A549 (cell line): ENCODE measurements at regions not wholly inside any gene's neighbourhood (a gene's known extent, or its start where the extent isn't known, plus 50 kb on each side); places are given as distances from the start of the nearest gene placed in this dataset.

ENCODE experiments used
- ATAC-seq, 2 experiments: fragments of 200-7000 bp in 1 of 2; fragments of >200 bp in 1 of 2; cut with Nextera tagmentation in 1 of 2; cut with Tn5 transposase in 1 of 2; 3 replicates each; pipeline versions ENCODE4 v1.8.0 to v1.9.1; 2018 to 2020; ENCODE audit warnings: mild to moderate bottlenecking in 1 of 2, moderate library complexity in 1 of 2
- CTCF ChIA-PET: fragments of 300-600 bp; sonication (Branson Sonifier 250); formaldehyde crosslinking; extraction: SDS; loops from one replicate; lab custom pipeline; 2021; ENCODE audit warnings: antibody characterized with exemption, inconsistent platforms; lab: Yijun Ruan, JAX
- POLR2A ChIA-PET: fragments of 350-600 bp; formaldehyde crosslinking; extraction: SDS; loops from one replicate; lab custom pipeline; 2021; ENCODE audit warnings: antibody characterized with exemption, inconsistent platforms; lab: Yijun Ruan, JAX
- DNase-seq, 2 experiments: peaks; one replicate each; pipeline versions ENCODE4 v3.0.0 to v3.0.0-alpha.2; 2011 to 2016; ENCODE audit warnings: low read depth in 1 of 2, low spot score in 1 of 2
- FAIRE-seq: peaks from 2 replicates; lab custom pipeline; 2011; peaks lifted over from hg19 to GRCh38; lab: Jason Lieb, UNC
- H3K27ac ChIP-seq, 2 experiments: fragments of >200 bp; sonication (Bioruptor Twin); formaldehyde crosslinking; 3 replicates each; pipeline ENCODE4 v1.5.1; 2016 to 2017
- H3K4me1 ChIP-seq: fragments of >200 bp; sonication (Bioruptor Twin); formaldehyde crosslinking; 3 replicates; pipeline ENCODE4 v1.6.1; 2016
- H3K4me2 ChIP-seq: fragments of >200 bp; sonication (Bioruptor Twin); formaldehyde crosslinking; 3 replicates; pipeline ENCODE4 v1.6.1; 2016
- H3K4me3 ChIP-seq: fragments of >200 bp; sonication (Bioruptor Twin); formaldehyde crosslinking; 3 replicates; pipeline ENCODE4 v1.5.1; 2016
- H3K9me3 ChIP-seq: fragments of >200 bp; sonication (Bioruptor Twin); formaldehyde crosslinking; 3 replicates; pipeline ENCODE4 v1.6.1; 2016
- ATOH8 ChIP-seq: fragments of 250-450 bp; sonication (Bioruptor Pico); IDR thresholded peaks from 2 replicates; pipeline ENCODE4 v1.5.0; 2020; ENCODE audit warnings: low read depth, mild to moderate bottlenecking, moderate library complexity
- BHLHE40 ChIP-seq: IDR thresholded peaks from 2 replicates; pipeline ENCODE4 v1.6.1; 2012; ENCODE audit warnings: low read depth, low read length, inconsistent platforms
- CHD2 ChIP-seq: fragments of 150-350 bp; IDR thresholded peaks from 2 replicates; pipeline ENCODE4 v1.6.1; 2014; ENCODE audit warnings: low read length; ENCODE audit not compliant: partially characterized antibody
- CHD4 ChIP-seq: fragments of 200-600 bp; sonication (generic); IDR thresholded peaks from 2 replicates; pipeline ENCODE4 v1.6.1; 2016; ENCODE audit warnings: antibody characterized with exemption, mild to moderate bottlenecking, borderline replicate concordance
- EHMT2 ChIP-seq: fragments of 200-600 bp; sonication (generic); IDR thresholded peaks from 2 replicates; pipeline ENCODE4 v1.6.1; 2016; ENCODE audit warnings: antibody characterized with exemption, low read depth, mild to moderate bottlenecking, moderate library complexity
- EP300 ChIP-seq, 2 experiments: fragments of >200 bp; sonication (Bioruptor Twin); formaldehyde crosslinking; IDR thresholded peaks; 2 replicates in 1 of 2; 3 replicates in 1 of 2; pipeline ENCODE4 v1.6.1; 2016 to 2017
- FOSL2 ChIP-seq, 2 experiments: fragments of 450-650 bp in 1 of 2; fragments of >200 bp in 1 of 2; sonication (Bioruptor Twin) in 1 of 2; formaldehyde crosslinking; IDR thresholded peaks; 2 replicates each; pipeline versions ENCODE4 v1.5.0 to v1.6.1; 2016 to 2020; ENCODE audit warnings: mild to moderate bottlenecking in 1 of 2, moderate library complexity in 1 of 2
- HDAC2 ChIP-seq: fragments of 200-600 bp; sonication (generic); IDR thresholded peaks from 2 replicates; pipeline ENCODE4 v1.6.1; 2016
- HMGXB4 ChIP-seq: fragments of 250-450 bp; sonication (Bioruptor Pico); IDR thresholded peaks from 2 replicates; pipeline ENCODE4 v1.5.0; 2021; ENCODE audit warnings: mild to moderate bottlenecking, moderate library complexity, borderline replicate concordance
- HOXB13 ChIP-seq: fragments of 250-450 bp; sonication (Bioruptor Pico); IDR thresholded peaks from 2 replicates; pipeline ENCODE4 v1.5.0; 2020; ENCODE audit warnings: low read depth, mild to moderate bottlenecking, moderate library complexity
- JUN ChIP-seq, 2 experiments: fragments of >200 bp; sonication (Bioruptor Twin); formaldehyde crosslinking; IDR thresholded peaks; 2 replicates in 1 of 2; 3 replicates in 1 of 2; pipeline ENCODE4 v1.6.1; 2016 to 2017
- KDM1A ChIP-seq: fragments of 200-600 bp; sonication (generic); IDR thresholded peaks from 2 replicates; pipeline ENCODE4 v1.6.1; 2016; ENCODE audit warnings: low read depth, mild to moderate bottlenecking
- MAX ChIP-seq: IDR thresholded peaks from 2 replicates; pipeline ENCODE4 v1.6.1; 2012
- MYC ChIP-seq: IDR thresholded peaks from 2 replicates; pipeline ENCODE4 v1.6.1; 2012; ENCODE audit warnings: mild to moderate bottlenecking, inconsistent platforms, low read length, improper control_type of control experiment, borderline replicate concordance
- NR3C1 ChIP-seq: fragments of >200 bp; sonication (Bioruptor Twin); formaldehyde crosslinking; IDR thresholded peaks from 3 replicates; pipeline ENCODE4 v1.6.1; 2017
- PHF8 ChIP-seq: fragments of 200-600 bp; sonication (generic); IDR thresholded peaks from 2 replicates; pipeline ENCODE4 v1.6.1; 2016; ENCODE audit warnings: low read depth, mild to moderate bottlenecking, antibody characterized with exemption, moderate library complexity, borderline replicate concordance
- POLR2AphosphoS2 ChIP-seq: conservative IDR thresholded peaks from 2 replicates; pipeline ENCODE4 v1.6.1; 2012; ENCODE audit warnings: low read length, improper control_type of control experiment, inconsistent platforms
- RAD21 ChIP-seq, 2 experiments: fragments of >200 bp in 1 of 2; sonication (Bioruptor Twin) in 1 of 2; formaldehyde crosslinking in 1 of 2; IDR thresholded peaks in 1 of 2; conservative IDR thresholded peaks in 1 of 2; 2 replicates in 1 of 2; 3 replicates in 1 of 2; pipeline ENCODE4 v1.6.1; 2012 to 2018; ENCODE audit warnings: inconsistent platforms in 1 of 2
- RARB ChIP-seq: fragments of 250-450 bp; sonication (Bioruptor Pico); IDR thresholded peaks from 2 replicates; pipeline ENCODE4 v1.8.0; 2021; ENCODE audit warnings: mild to moderate bottlenecking, moderate library complexity
- RFX5 ChIP-seq: fragments of 450-650 bp; IDR thresholded peaks from 2 replicates; pipeline ENCODE4 v1.7.1; 2014; ENCODE audit warnings: antibody characterized with exemption, mild to moderate bottlenecking, moderate library complexity
- TFCP2L1 ChIP-seq: fragments of 250-450 bp; sonication (Bioruptor Pico); IDR thresholded peaks from 2 replicates; pipeline ENCODE4 v1.5.0; 2021; ENCODE audit warnings: mild to moderate bottlenecking
- ZFP36 ChIP-seq: fragments of 450-650 bp; IDR thresholded peaks from 2 replicates; pipeline ENCODE4 v1.6.1; 2014; ENCODE audit warnings: borderline replicate concordance; ENCODE audit not compliant: partially characterized antibody
- ZNF302 ChIP-seq: fragments of 250-450 bp; sonication (Bioruptor Pico); IDR thresholded peaks from 2 replicates; pipeline ENCODE4 v1.9.0; 2021; ENCODE audit warnings: inconsistent platforms, mild to moderate bottlenecking, moderate library complexity
- ZSCAN20 ChIP-seq: fragments of 250-450 bp; sonication (Bioruptor Pico); IDR thresholded peaks from 2 replicates; pipeline ENCODE4 v1.8.0; 2022; ENCODE audit warnings: mild to moderate bottlenecking, moderate library complexity
- WGBS: methylation state at CpG from one replicate; pipeline ENCODE4 v1.1.6; 2017; ENCODE audit errors: missing lambda C conversion rate; 5-methylcytosine and 5-hydroxymethylcytosine counted together

GRCh38 chr6:139593081-139593480, 218.6 kb upstream of the CITED2 start:
- peaks cover 46% of the 10 kb centered on the region for H3K4me1 ChIP-seq
- ATAC-seq = no peak

GRCh38 chr6:139592011-139592410, 217.6 kb upstream of the CITED2 start:
- Histone ChIP-seq H3K4me3 (no peak overlapping the region), H3K9me3 (no peaks in the 10 kb centered on the region), H3K27ac (no peak overlapping the region), H3K4me1 (peaks cover 46% of the 10 kb centered on the region), H3K4me2 (no peak overlapping the region)
- ATAC-seq (no peak), DNase-seq (no peak), FAIRE-seq (no peak)
- ChIA-PET CTCF (no interaction called here), POLR2A (no interaction called here)
- no peak for TF ChIP-seq HOXB13 (CRISPR knock-in tag)
- TF ChIP-seq RAD21 (conservative IDR thresholded peaks at IDR 0.05 in 1 of 2, IDR thresholded peaks at IDR 0.05 in 1 of 2) = no peak
- no peak for TF ChIP-seq MAX
- no peak for TF ChIP-seq CHD2
- no peak for TF ChIP-seq ZSCAN20 (CRISPR knock-in tag)
- TF ChIP-seq RFX5 = no peak
- TF ChIP-seq NR3C1 = no peak
- TF ChIP-seq CHD4 = no peak
- no peak for TF ChIP-seq EP300 (IDR thresholded peaks at IDR 0.05)
- WGBS = 75% methylated on average over 1 of the region's 1 CpG

More at GRCh38 chr6:139593081-139593480, 218.6 kb upstream of the CITED2 start:
- H3K4me2 ChIP-seq = no peak overlapping the region
- H3K4me3 ChIP-seq = no peak overlapping the region
- no peaks in the 10 kb centered on the region for H3K9me3 ChIP-seq
- TF ChIP-seq TFCP2L1 (CRISPR knock-in tag) (no peak), KDM1A (no peak), JUN (IDR thresholded peaks at IDR 0.05) (no peak), FOSL2 (IDR thresholded peaks at IDR 0.05) (no peak), FOSL2 (CRISPR knock-in tag; IDR thresholded peaks at IDR 0.05) (no peak), HDAC2 (no peak), MYC (no peak), PHF8 (no peak), RARB (CRISPR knock-in tag) (no peak), ZNF302 (no peak)
- TF ChIP-seq, all 56 proteins: peak for 0
- no peak overlapping the region; a peak in 1 of 6 replicates for H3K27ac ChIP-seq
- WGBS = 79% methylated on average over 3 of the region's 3 CpGs
- ChIA-PET CTCF (no interaction called here), POLR2A (no interaction called here)
- no peak for DNase-seq
- no peak for FAIRE-seq

GRCh38 chr6:139591075-139591865, 216.8 kb upstream of the CITED2 start:
- 66% methylated on average over 4 of the region's 4 CpGs for WGBS
- FAIRE-seq (no peak), DNase-seq (no peak)
- no peak overlapping the region for H3K4me3 ChIP-seq
- CTCF ChIA-PET = no interaction called here
- 0 out of 6 replicates have a peak overlapping the region, but pooled peaks of 1 of the 2 experiments have one; percentile 31 for H3K27ac ChIP-seq
- H3K9me3 ChIP-seq = no peaks in the 10 kb centered on the region
- H3K4me1 ChIP-seq = peaks cover 44% of the 10 kb centered on the region
- no peak overlapping the region for H3K4me2 ChIP-seq
- TF ChIP-seq MAX = no peak
- TF ChIP-seq EHMT2 = no peak
- TF ChIP-seq FOSL2 (IDR thresholded peaks at IDR 0.05) = no peak
- TF ChIP-seq FOSL2 (CRISPR knock-in tag; IDR thresholded peaks at IDR 0.05) = no peak
- TF ChIP-seq ATOH8 (CRISPR knock-in tag) = no peak
- no peak for TF ChIP-seq PHF8
- no peak for TF ChIP-seq BHLHE40
- no peak for TF ChIP-seq POLR2AphosphoS2
- TF ChIP-seq HMGXB4 (CRISPR knock-in tag) = no peak
- no peak for TF ChIP-seq ZFP36
- TF ChIP-seq JUN (IDR thresholded peaks at IDR 0.05) = no peak
- TF ChIP-seq, all 56 proteins: peak for 0
- ATAC-seq = no peak
- POLR2A ChIA-PET = no interaction called here
